ENCODE measurements at regions not wholly inside any gene's neighbourhood (a gene's known extent, or its start where the extent isn't known, plus 50 kb on each side); places are given as distances from the start of the nearest gene placed in this dataset.
"Not testable (repeated sequence)": the region's sequence is repeated elsewhere in the genome, so short reads cannot be mapped to it uniquely, and the experiment has no call there.

DNA sequence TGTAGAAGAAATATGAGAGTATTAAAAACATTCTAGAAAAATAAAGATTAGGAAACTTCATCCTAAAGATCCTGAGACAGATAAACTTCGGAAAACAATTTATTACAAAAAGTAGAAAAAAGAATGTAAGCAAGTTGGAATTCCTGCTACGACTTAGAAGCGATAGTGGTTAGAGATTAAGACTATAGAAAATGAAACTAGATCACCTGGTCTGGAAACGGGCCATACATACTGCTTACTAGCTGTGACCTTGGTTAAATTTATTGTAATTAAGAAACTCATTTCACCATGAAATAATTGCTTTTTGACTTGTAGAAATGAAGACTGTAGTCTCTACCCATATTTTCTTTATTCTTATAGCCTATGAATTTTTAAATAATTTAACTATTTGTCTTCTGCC lies 614.1 kb downstream of the SLC16A7 start:
- no peaks in the 10 kb centered on the region for H3K27me3 ChIP-seq (ENCODE audit: control insufficient read depth, insufficient read depth, low read length)
- no peak overlapping the region for H3K4me3 ChIP-seq (ENCODE audit: low read depth, low read length)
- DNase-seq (ENCODE audit: low read depth) = no peak
- ChIA-PET CTCF (no interaction called here), POLR2A (no interaction called here)
- TF ChIP-seq, protein P1, sequence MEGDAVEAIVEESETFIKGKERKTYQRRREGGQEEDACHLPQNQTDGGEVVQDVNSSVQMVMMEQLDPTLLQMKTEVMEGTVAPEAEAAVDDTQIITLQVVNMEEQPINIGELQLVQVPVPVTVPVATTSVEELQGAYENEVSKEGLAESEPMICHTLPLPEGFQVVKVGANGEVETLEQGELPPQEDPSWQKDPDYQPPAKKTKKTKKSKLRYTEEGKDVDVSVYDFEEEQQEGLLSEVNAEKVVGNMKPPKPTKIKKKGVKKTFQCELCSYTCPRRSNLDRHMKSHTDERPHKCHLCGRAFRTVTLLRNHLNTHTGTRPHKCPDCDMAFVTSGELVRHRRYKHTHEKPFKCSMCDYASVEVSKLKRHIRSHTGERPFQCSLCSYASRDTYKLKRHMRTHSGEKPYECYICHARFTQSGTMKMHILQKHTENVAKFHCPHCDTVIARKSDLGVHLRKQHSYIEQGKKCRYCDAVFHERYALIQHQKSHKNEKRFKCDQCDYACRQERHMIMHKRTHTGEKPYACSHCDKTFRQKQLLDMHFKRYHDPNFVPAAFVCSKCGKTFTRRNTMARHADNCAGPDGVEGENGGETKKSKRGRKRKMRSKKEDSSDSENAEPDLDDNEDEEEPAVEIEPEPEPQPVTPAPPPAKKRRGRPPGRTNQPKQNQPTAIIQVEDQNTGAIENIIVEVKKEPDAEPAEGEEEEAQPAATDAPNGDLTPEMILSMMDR (IDR thresholded peaks at IDR 0.05; ENCODE audit: insufficient read depth, low read depth, low read length) = no peak
- no peaks in the 10 kb centered on the region for H3K36me3 ChIP-seq (ENCODE audit: control insufficient read depth, insufficient read depth, low read length)

DNA sequence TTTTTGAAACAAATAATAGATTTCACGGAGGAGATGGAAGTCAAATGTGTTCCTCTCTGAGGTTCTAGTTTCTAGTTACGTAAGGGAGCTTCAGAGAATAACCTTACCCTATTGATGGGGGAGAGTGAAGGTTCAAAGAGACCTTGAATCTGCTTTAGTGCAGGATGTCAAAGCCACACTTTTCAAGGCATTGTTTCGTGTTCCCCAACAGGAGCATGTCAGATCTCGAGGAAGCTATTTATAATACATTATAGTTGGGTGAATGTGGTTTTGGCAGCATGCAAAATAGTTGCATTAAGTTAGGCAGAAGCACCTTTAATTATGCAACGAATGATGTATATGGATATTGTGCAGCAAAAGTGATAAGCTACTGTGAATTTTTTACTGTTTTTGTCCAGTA lies 614.9 kb downstream of the SLC16A7 start:
- TF ChIP-seq, protein P1 (IDR thresholded peaks at IDR 0.05; ENCODE audit: insufficient read depth, low read depth, low read length) = no peak
- DNase-seq (ENCODE audit: low read depth) = no peak
- ChIA-PET CTCF (no interaction called here), POLR2A (no interaction called here)
- no peaks in the 10 kb centered on the region for H3K36me3 ChIP-seq (ENCODE audit: control insufficient read depth, insufficient read depth, low read length)
- no peaks in the 10 kb centered on the region for H3K27me3 ChIP-seq (ENCODE audit: control insufficient read depth, insufficient read depth, low read length)
- H3K4me3 ChIP-seq (ENCODE audit: low read depth, low read length) = no peak overlapping the region

DNA sequence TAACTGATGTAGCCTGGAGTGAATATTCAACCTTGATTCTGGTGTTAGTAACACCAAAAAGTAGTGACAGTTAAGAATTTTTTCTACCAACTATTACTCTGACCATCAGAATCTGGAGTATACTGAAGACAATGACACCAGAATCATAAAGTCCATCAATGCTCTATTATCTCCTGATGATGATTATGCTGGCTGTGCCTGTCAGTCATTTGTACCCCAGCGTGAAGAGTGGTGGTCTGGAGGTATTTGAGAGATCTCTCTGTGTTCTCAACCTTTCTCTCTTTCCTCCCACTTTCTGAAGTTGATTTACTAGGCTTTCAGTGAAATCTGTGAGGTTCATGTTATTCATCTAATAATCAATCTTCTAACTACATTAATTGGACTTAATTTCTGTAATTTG lies 615.4 kb downstream of the SLC16A7 start:
- H3K27me3 ChIP-seq (ENCODE audit: control insufficient read depth, insufficient read depth, low read length) = no peaks in the 10 kb centered on the region
- POLR2A ChIA-PET = no interaction called here
- CTCF ChIA-PET = no interaction called here

DNA sequence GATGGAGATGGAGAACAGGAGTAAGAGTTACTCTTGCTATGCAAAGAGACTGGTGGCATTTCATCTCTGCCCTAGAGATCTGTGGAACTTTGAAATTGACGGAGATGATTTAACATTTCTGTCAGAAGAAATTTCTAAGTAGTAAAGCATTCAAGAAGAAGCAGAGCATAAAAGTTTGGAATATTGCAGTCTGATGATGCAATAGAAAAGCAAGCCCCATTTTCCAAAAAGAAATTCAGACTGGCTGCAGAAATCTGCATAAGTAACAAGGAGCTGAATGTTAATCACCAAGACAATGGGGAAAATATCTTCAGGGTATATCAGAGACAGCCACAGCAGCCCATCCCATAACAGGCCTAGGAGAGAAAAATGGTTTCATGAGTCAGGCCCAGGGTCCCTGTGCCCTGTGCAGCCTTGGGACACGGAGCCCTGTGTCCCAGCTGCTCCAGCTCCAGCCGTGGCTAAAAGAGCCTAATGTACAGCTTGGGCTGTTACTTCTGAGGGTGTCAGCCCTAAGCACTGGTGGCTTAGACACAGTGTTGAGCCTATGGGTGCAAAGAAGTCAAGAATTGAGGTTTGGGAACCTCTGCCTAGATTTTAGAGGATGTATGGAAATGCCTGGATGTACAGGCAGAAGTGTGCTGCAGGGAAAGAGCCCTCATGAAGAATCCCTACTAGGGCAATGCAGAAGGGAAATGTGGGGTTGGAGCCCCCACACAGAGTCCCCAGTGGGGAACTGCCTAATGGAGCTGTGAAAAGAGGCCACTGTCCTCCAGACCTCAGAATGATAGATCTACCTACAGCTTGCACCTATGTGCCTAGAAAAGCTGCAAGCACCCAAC lies 616.6 kb downstream of the SLC16A7 start:
- Histone ChIP-seq H3K4me3 (ENCODE audit: low read depth, low read length) (no peak overlapping the region), H3K27me3 (ENCODE audit: control insufficient read depth, insufficient read depth, low read length) (no peaks in the 10 kb centered on the region), H3K36me3 (ENCODE audit: control insufficient read depth, insufficient read depth, low read length) (no peaks in the 10 kb centered on the region)
- DNase-seq (ENCODE audit: low read depth) = no peak
- POLR2A ChIA-PET = no interaction called here
- TF ChIP-seq, protein P1 (IDR thresholded peaks at IDR 0.05; ENCODE audit: insufficient read depth, low read depth, low read length) = no peak
- CTCF ChIA-PET = no interaction called here

More for the DNA sequence above, 615.4 kb downstream of the SLC16A7 start:
- Histone ChIP-seq H3K4me3 (ENCODE audit: low read depth, low read length) (no peak overlapping the region), H3K36me3 (ENCODE audit: control insufficient read depth, insufficient read depth, low read length) (no peaks in the 10 kb centered on the region)
- no peak for DNase-seq (ENCODE audit: low read depth)
- TF ChIP-seq, protein P1 (IDR thresholded peaks at IDR 0.05; ENCODE audit: insufficient read depth, low read depth, low read length) = no peak

DNA sequence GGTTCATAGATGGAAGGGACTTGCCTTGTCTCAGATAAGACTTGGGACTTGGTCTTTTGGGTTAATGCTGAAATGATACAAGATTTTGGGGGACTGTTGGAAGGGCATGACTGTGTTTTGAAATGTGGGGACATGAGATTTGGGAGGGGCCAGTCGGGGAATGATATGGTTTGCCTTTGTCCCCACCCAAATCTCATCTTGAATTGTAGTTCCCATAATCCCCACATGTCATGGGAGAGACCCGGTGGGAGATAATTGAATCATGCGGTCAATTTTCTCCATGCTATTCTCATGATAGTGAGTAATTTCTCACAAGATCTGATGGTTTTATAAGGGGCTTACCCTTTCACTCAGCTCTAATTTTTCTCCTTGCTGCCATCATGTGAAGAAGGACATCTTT lies 617.4 kb downstream of the SLC16A7 start:
- DNase-seq (ENCODE audit: low read depth); CTCF ChIA-PET; H3K36me3 ChIP-seq (ENCODE audit: control insufficient read depth, insufficient read depth, low read length); POLR2A ChIA-PET; H3K27me3 ChIP-seq (ENCODE audit: control insufficient read depth, insufficient read depth, low read length); H3K4me3 ChIP-seq (ENCODE audit: low read depth, low read length): not testable (repeated sequence)

DNA sequence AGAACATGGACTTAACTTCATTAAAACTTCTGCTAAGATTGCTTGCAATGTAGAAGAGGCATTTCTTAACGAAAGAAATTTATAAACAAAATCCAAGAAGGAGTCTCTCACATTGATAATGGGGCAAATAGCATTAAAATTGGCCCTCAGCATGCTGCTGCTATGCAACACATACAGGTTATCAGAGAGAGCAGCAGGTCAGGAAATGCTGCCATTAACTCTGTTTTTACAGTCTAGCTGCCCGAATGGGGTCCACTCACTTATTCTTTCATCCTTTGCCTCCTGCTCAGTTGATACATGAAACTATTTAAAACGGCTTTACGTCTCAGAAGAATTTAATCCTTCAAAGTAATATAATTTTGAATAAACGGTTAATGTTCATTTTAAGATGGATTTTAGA lies 620.4 kb downstream of the SLC16A7 start:
- Histone ChIP-seq H3K4me3 (ENCODE audit: low read depth, low read length) (no peak overlapping the region), H3K36me3 (ENCODE audit: control insufficient read depth, insufficient read depth, low read length) (no peaks in the 10 kb centered on the region), H3K27me3 (ENCODE audit: control insufficient read depth, insufficient read depth, low read length) (no peaks in the 10 kb centered on the region)
- ChIA-PET POLR2A (no interaction called here), CTCF (no interaction called here)
- TF ChIP-seq, protein P1 (IDR thresholded peaks at IDR 0.05; ENCODE audit: insufficient read depth, low read depth, low read length) = no peak
- no peak for DNase-seq (ENCODE audit: low read depth)

All from BJ (cell line).